WTC11 (cell line): ENCODE measurements at regions not wholly inside any gene's neighbourhood (a gene's known extent, or its start where the extent isn't known, plus 50 kb on each side); places are given as distances from the start of the nearest gene placed in this dataset.

Experiments
- ATF2 ChIP-seq: sonication (generic); formaldehyde crosslinking; IDR thresholded peaks from 2 replicates; pipeline ENCODE4 v1.8.1; 2022; ENCODE audit warnings: low read depth, missing genetic modification reagents, borderline replicate concordance
- CTCF ChIP-seq: fragments of 200-600 bp; IDR thresholded peaks from 2 replicates; pipeline ENCODE4 v1.8.0; 2022; ENCODE audit warnings: antibody characterized with exemption
- FOXJ3 ChIP-seq: sonication (generic); formaldehyde crosslinking; IDR thresholded peaks from 2 replicates; pipeline ENCODE4 v1.9.0; 2021; ENCODE audit warnings: missing genetic modification reagents, mild to moderate bottlenecking, borderline replicate concordance
- NFE2L1 ChIP-seq: sonication (generic); formaldehyde crosslinking; IDR thresholded peaks from 2 replicates; pipeline ENCODE4 v1.8.1; 2023; ENCODE audit warnings: missing genetic modification reagents
- NFYB ChIP-seq: sonication (generic); formaldehyde crosslinking; conservative IDR thresholded peaks from 2 replicates; pipeline ENCODE4 v1.8.0; 2022; ENCODE audit warnings: low read depth, missing genetic modification reagents
- NR3C1 ChIP-seq: sonication (generic); formaldehyde crosslinking; conservative IDR thresholded peaks from 2 replicates; pipeline ENCODE4 v1.8.1; 2023; ENCODE audit warnings: low read depth, mild to moderate bottlenecking, missing genetic modification reagents
- SP1 ChIP-seq: sonication (generic); formaldehyde crosslinking; conservative IDR thresholded peaks from 2 replicates; pipeline ENCODE4 v1.8.1; 2022; ENCODE audit warnings: missing genetic modification reagents

GRCh38 chr2:19036091-19036490, 322.3 kb downstream of the OSR1 start:
- TF ChIP-seq SP1 (CRISPR knock-in tag) (no peak), NR3C1 (no peak), NFYB (CRISPR knock-in tag) (no peak), CTCF (no peak), NFE2L1 (CRISPR knock-in tag) (no peak), FOXJ3 (CRISPR knock-in tag) (no peak), ATF2 (CRISPR knock-in tag) (no peak)
